LoVo (cell line): ENCODE measurements at regions not wholly inside any gene's neighbourhood (a gene's known extent, or its start where the extent isn't known, plus 50 kb on each side); places are given as distances from the start of the nearest gene placed in this dataset.
"Not testable (repeated sequence)": the region's sequence is repeated elsewhere in the genome, so short reads cannot be mapped to it uniquely, and the experiment has no call there.

Experiments
- DNase-seq: peaks from one replicate; pipeline ENCODE4 v3.0.0-alpha.2; 2016; ENCODE audit warnings: low spot score

- DNase-seq = no peak
Observed at GRCh38 chr2:66030553-66030952, 404.4 kb upstream of the MEIS1 start.

- DNase-seq = peak; percentile 57
Observed at GRCh38 chr2:66024391-66024790, 410.5 kb upstream of the MEIS1 start.

GRCh38 chr2:66021296-66021695 lies 413.6 kb upstream of the MEIS1 start:
- no peak for DNase-seq

- no peak for DNase-seq
Observed at GRCh38 chr2:66017763-66018162, 417.2 kb upstream of the MEIS1 start.

GRCh38 chr2:66014450-66014849 lies 420.5 kb upstream of the MEIS1 start:
- DNase-seq = no peak

GRCh38 chr2:66013456-66013855 lies 421.5 kb upstream of the MEIS1 start:
- no peak for DNase-seq

GRCh38 chr2:66003931-66004330 lies 431.0 kb upstream of the MEIS1 start:
- no peak for DNase-seq

- DNase-seq = no peak
Observed at GRCh38 chr2:66001538-66001937, 433.4 kb upstream of the MEIS1 start.

GRCh38 chr2:66000901-66001300 lies 434.0 kb upstream of the MEIS1 start:
- DNase-seq = no peak

- no peak for DNase-seq
Observed at GRCh38 chr2:65999796-66000195, 435.1 kb upstream of the MEIS1 start.

GRCh38 chr2:65999103-65999502 lies 435.8 kb upstream of the MEIS1 start:
- no peak for DNase-seq

GRCh38 chr2:65997961-65998360 lies 437.0 kb upstream of the MEIS1 start:
- DNase-seq = no peak

GRCh38 chr2:65992198-65992554 lies 442.7 kb upstream of the MEIS1 start:
- DNase-seq = no peak

GRCh38 chr2:65991381-65992197 lies 443.3 kb upstream of the MEIS1 start:
- DNase-seq = peak; percentile 73

- DNase-seq = peak; percentile 43
Observed at GRCh38 chr2:65985986-65986385, 448.9 kb upstream of the MEIS1 start.

- DNase-seq = no peak
Observed at GRCh38 chr2:65980531-65980930, 454.4 kb upstream of the MEIS1 start.

- no peak for DNase-seq
Observed at GRCh38 chr2:65979446-65979845, 455.5 kb upstream of the MEIS1 start.

GRCh38 chr2:65974067-65974723 lies 460.7 kb upstream of the MEIS1 start:
- DNase-seq = no peak

- peak; percentile 22 for DNase-seq
Observed at GRCh38 chr2:65969161-65969560, 465.8 kb upstream of the MEIS1 start.

- not testable (repeated sequence) for DNase-seq
Observed at GRCh38 chr2:65963303-65963702, 471.6 kb upstream of the MEIS1 start.

- no peak for DNase-seq
Observed at GRCh38 chr2:65960953-65961352, 474.0 kb upstream of the MEIS1 start.

- no peak for DNase-seq
Observed at GRCh38 chr2:65957886-65958285, 477.0 kb upstream of the MEIS1 start.

GRCh38 chr2:65957454-65957853 lies 477.5 kb upstream of the MEIS1 start:
- no peak for DNase-seq

GRCh38 chr2:65955259-65955658 lies 479.7 kb upstream of the MEIS1 start:
- DNase-seq = no peak
